Activated CD8-positive, alpha-beta memory T cell treated with anti-CD3 and anti-CD28 coated beads, Interleukin-2, amount 10 ng/mL, durations not matched to agents 7 days and 5 days (primary cell): ENCODE measurements at regions not wholly inside any gene's neighbourhood (a gene's known extent, or its start where the extent isn't known, plus 50 kb on each side); places are given as distances from the start of the nearest gene placed in this dataset.
"Not testable (repeated sequence)": the region's sequence is repeated elsewhere in the genome, so short reads cannot be mapped to it uniquely, and the experiment has no call there.

Source experiments
- ATAC-seq: fragments of 150-1000 bp; cut with Tn5 transposase; one replicate; pipeline ENCODE4 v1.10.0; 2021; ENCODE audit warnings: moderate library complexity
- CTCF ChIA-PET: fragments of 350-600 bp; sonication (Branson Sonifier 250); formaldehyde crosslinking; loops from one replicate; lab custom pipeline; 2021; ENCODE audit warnings: antibody characterized with exemption; lab: Charles Lee
- DNase-seq: peaks from one replicate; pipeline ENCODE4 v3.0.0-alpha.2; 2020
- H3K27ac Mint-ChIP-seq: one replicate; pipeline ENCODE4 v1.8.0; 2021; ENCODE audit warnings: mild to moderate bottlenecking, mixed read lengths
- H3K27me3 Mint-ChIP-seq: one replicate; pipeline ENCODE4 v1.8.0; 2021; ENCODE audit warnings: mixed read lengths
- H3K36me3 Mint-ChIP-seq: one replicate; pipeline ENCODE4 v1.8.0; 2021; ENCODE audit warnings: mild to moderate bottlenecking, mixed read lengths
- H3K4me1 Mint-ChIP-seq: one replicate; pipeline ENCODE4 v1.8.0; 2021; ENCODE audit warnings: mixed read lengths
- H3K4me3 Mint-ChIP-seq: one replicate; pipeline ENCODE4 v1.8.0; 2021; ENCODE audit warnings: mild to moderate bottlenecking, moderate library complexity, mixed read lengths
- H3K9me3 Mint-ChIP-seq: one replicate; pipeline ENCODE4 v1.8.0; 2022; ENCODE audit warnings: low read depth, mixed read lengths

DNA sequence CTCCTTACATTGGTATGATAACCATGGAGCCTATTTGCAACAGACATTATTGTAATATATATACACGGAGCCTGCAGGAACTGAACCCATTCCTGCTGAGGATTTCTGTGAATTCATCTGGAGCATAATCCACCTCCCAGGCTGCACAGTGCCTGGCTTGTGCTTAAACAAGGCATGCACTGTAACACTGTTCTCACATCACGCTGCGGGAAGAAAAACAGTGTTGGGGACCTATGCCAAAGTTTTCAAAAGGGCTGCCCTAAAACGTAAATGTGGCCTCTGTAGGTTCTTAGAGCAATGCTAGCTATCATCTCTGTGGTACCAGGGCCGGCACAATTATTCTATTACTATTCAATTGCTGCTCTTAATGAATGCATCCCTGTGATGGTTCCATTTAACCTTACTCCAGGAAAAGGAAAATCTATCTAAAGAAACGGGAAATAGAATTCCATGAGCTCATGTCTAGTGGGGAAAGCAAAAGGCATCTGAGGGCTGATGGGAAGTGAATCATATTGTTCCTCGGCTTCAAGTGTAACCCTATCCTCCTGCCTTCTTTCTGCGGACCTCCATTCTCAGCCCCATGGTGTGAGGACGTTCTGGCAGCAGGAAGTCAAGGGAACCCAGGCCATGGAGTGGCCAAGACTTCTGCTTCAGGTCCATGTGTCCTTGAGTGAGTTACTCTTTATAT, 525.5 kb downstream of the SOX6 start:
- ATAC-seq (no peak), DNase-seq (no peak)
- Mint-ChIP-seq H3K4me3 (no peak overlapping the region), H3K27ac (no peak overlapping the region), H3K36me3 (no peaks in the 10 kb centered on the region), H3K4me1 (no peaks in the 10 kb centered on the region), H3K27me3 (no peaks in the 10 kb centered on the region), H3K9me3 (no peaks in the 10 kb centered on the region)
- CTCF ChIA-PET, result no interaction called here

GRCh38 chr11:15835788-15836411, 520.4 kb downstream of the SOX6 start:
- no peaks in the 10 kb centered on the region for H3K36me3 Mint-ChIP-seq
- H3K4me3 Mint-ChIP-seq, result no peak overlapping the region
- ATAC-seq, result no peak
- DNase-seq, result no peak
- H3K4me1 Mint-ChIP-seq, result no peaks in the 10 kb centered on the region
- H3K27ac Mint-ChIP-seq, result no peak overlapping the region
- H3K9me3 Mint-ChIP-seq, result peaks cover 3% of the 10 kb centered on the region
- no peaks in the 10 kb centered on the region for H3K27me3 Mint-ChIP-seq
- CTCF ChIA-PET, result no interaction called here

DNA sequence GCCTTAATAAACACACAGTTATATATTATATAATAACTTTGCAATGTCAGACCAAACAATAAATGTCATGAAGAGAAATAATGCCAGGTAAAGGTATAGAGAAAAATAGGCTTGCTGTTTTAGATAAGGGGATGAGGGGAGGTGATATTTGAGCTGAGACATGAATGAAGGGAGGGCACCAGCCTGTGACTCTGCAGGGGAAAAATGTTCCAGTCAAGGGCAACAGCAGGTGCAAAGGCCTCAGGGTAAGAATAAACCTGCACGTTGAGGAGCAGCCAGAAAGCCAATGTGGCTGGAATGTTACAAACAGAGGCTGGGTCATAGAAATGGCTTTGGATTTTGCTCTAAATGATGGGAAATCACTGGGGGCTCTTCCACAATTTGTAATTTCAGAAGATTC, 519.6 kb downstream of the SOX6 start:
- H3K4me1 Mint-ChIP-seq, result no peaks in the 10 kb centered on the region
- ATAC-seq (no peak), DNase-seq (no peak)
- no peaks in the 10 kb centered on the region for H3K27me3 Mint-ChIP-seq
- H3K36me3 Mint-ChIP-seq, result no peaks in the 10 kb centered on the region
- H3K27ac Mint-ChIP-seq, result no peak overlapping the region
- no peak overlapping the region for H3K4me3 Mint-ChIP-seq
- CTCF ChIA-PET, result no interaction called here
- peaks cover 3% of the 10 kb centered on the region for H3K9me3 Mint-ChIP-seq

DNA sequence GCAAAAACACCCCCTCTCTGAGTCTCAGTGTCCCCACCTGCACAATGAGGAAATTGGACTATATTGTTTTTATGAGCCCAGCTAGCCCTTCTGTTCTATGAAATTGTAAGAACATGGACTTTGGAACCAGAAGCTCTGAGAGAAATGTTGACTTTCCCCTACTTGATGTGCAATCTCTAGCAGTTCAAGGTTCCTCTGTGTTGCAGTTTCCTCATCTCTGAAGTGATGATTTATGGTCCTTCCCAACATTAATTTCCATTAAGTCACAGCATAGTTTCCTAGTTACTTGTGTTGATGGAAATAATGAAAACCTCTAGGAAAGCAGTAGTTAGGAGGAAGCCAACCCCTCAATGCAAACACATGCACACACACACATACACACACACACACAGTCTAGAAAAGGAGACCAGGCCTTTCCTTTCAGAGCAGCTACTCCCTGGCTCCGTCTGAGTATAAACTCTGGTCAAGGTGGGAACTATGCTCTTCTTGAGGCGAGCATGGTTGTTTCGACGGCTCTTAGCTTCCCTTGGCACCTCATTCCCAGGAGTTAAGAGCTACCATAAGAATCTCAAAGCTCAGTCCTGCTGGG, 518.4 kb downstream of the SOX6 start:
- ATAC-seq, result no peak
- H3K27ac Mint-ChIP-seq, result no peak overlapping the region
- H3K4me1 Mint-ChIP-seq, result no peaks in the 10 kb centered on the region
- H3K9me3 Mint-ChIP-seq, result peaks cover 3% of the 10 kb centered on the region
- no peak for DNase-seq
- no peaks in the 10 kb centered on the region for H3K36me3 Mint-ChIP-seq
- H3K4me3 Mint-ChIP-seq, result no peak overlapping the region
- CTCF ChIA-PET, result no interaction called here
- no peaks in the 10 kb centered on the region for H3K27me3 Mint-ChIP-seq

- H3K36me3 Mint-ChIP-seq, result no peaks in the 10 kb centered on the region
- H3K27me3 Mint-ChIP-seq, result no peaks in the 10 kb centered on the region
- H3K9me3 Mint-ChIP-seq, result peaks cover 3% of the 10 kb centered on the region
- ATAC-seq, result no peak
- no peak for DNase-seq
- H3K27ac Mint-ChIP-seq, result no peak overlapping the region
- no peaks in the 10 kb centered on the region for H3K4me1 Mint-ChIP-seq
- CTCF ChIA-PET, result no interaction called here
- no peak overlapping the region for H3K4me3 Mint-ChIP-seq
These were observed 517.3 kb downstream of the SOX6 start for GRCh38 chr11:15839061-15839460.

- no peaks in the 10 kb centered on the region for H3K4me1 Mint-ChIP-seq
- H3K27ac Mint-ChIP-seq, result no peak overlapping the region
- no peaks in the 10 kb centered on the region for H3K27me3 Mint-ChIP-seq
- CTCF ChIA-PET, result no interaction called here
- H3K36me3 Mint-ChIP-seq, result no peaks in the 10 kb centered on the region
- ATAC-seq (no peak), DNase-seq (no peak)
- peaks cover 3% of the 10 kb centered on the region for H3K9me3 Mint-ChIP-seq
- H3K4me3 Mint-ChIP-seq, result no peak overlapping the region
These were observed 515.4 kb downstream of the SOX6 start for GRCh38 chr11:15840966-15841365.

DNA sequence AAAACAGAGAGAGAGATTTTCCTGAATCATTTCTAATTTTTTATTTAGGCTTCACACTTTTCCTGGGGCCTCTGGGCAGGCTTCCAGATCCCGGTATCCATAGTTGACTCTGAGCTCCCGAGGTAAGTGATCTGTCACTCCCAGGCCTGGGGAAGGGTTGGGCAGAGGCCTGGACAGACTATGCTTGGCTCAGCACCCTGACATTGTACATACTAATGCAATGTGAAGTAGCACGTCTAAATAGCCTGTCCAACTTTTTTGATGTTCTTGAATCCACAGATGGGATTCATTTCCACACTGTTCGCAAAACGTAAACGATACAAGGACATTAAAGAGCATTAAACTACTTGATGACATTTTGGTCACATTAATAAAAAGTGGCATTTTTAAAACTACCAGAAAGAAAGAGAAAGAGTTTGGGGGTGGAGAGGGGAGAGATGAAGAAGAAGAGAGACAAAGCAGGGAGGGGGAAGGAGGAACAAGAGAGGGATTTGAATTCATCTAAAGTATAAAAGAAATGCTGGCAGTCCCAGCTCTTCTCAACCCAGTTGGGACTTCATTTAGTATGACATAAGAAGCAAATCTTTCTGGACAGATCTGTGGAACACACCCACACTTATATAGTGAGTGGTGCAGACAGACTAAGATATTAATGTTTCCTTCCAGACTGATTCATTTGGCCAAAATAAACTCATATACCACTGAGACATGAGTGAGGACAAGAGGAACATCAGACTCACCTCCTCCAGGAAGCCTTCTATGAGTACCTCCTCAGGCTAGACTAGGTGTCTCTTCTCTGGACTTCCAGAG, 514.2 kb downstream of the SOX6 start:
- CTCF ChIA-PET, result no interaction called here
- H3K9me3 Mint-ChIP-seq, result peaks cover 3% of the 10 kb centered on the region
- H3K27me3 Mint-ChIP-seq, result no peaks in the 10 kb centered on the region
- no peak overlapping the region for H3K27ac Mint-ChIP-seq
- H3K4me1 Mint-ChIP-seq, result no peaks in the 10 kb centered on the region
- no peak overlapping the region for H3K4me3 Mint-ChIP-seq
- ATAC-seq (no peak), DNase-seq (no peak)
- H3K36me3 Mint-ChIP-seq, result no peaks in the 10 kb centered on the region

DNA sequence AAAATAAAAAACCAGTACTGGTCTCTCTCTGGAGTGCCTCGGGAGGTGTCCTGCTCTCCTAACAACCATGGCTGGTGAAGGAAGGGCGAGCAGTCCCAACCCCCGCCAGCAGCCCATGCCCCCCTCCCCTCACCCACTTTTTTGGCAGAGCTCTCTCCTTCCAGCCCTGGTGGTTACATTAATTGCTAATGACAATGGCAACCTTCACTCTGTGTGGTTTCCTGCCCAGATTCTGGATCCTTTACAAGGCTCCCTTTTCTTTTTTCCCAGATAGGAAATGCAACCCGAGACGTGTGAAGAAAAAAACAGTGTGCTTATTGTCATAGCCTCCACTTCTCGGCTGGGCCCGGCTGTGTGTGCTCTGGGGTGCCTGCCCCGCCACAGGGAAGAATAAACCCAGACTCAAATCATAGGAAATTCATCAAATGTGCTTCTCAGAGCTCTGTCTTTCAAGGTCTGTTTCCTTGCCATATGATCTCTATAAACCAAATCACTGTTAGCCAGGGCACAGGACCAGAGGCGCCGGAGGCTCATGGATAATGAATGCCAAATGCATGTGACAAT, 513.0 kb downstream of the SOX6 start:
- CTCF ChIA-PET, result no interaction called here
- H3K9me3 Mint-ChIP-seq, result peaks cover 3% of the 10 kb centered on the region
- ATAC-seq (no peak), DNase-seq (no peak)
- no peaks in the 10 kb centered on the region for H3K4me1 Mint-ChIP-seq
- H3K4me3 Mint-ChIP-seq, result no peak overlapping the region
- no peaks in the 10 kb centered on the region for H3K36me3 Mint-ChIP-seq
- H3K27ac Mint-ChIP-seq, result no peak overlapping the region
- no peaks in the 10 kb centered on the region for H3K27me3 Mint-ChIP-seq

- CTCF ChIA-PET, result no interaction called here
- Mint-ChIP-seq H3K4me1 (no peaks in the 10 kb centered on the region), H3K4me3 (no peak overlapping the region), H3K27ac (no peak overlapping the region), H3K9me3 (no peaks in the 10 kb centered on the region), H3K27me3 (no peaks in the 10 kb centered on the region), H3K36me3 (no peaks in the 10 kb centered on the region)
- DNase-seq (no peak), ATAC-seq (no peak)
These were observed 511.1 kb downstream of the SOX6 start for GRCh38 chr11:15845261-15845660.

- no peak for ATAC-seq
- H3K27ac Mint-ChIP-seq, result no peak overlapping the region
- H3K9me3 Mint-ChIP-seq, result no peaks in the 10 kb centered on the region
- H3K4me3 Mint-ChIP-seq, result no peak overlapping the region
- DNase-seq, result no peak
- no peaks in the 10 kb centered on the region for H3K27me3 Mint-ChIP-seq
- no peaks in the 10 kb centered on the region for H3K36me3 Mint-ChIP-seq
- CTCF ChIA-PET, result no interaction called here
- H3K4me1 Mint-ChIP-seq, result no peaks in the 10 kb centered on the region
These were observed 507.6 kb downstream of the SOX6 start for GRCh38 chr11:15848631-15849168.

DNA sequence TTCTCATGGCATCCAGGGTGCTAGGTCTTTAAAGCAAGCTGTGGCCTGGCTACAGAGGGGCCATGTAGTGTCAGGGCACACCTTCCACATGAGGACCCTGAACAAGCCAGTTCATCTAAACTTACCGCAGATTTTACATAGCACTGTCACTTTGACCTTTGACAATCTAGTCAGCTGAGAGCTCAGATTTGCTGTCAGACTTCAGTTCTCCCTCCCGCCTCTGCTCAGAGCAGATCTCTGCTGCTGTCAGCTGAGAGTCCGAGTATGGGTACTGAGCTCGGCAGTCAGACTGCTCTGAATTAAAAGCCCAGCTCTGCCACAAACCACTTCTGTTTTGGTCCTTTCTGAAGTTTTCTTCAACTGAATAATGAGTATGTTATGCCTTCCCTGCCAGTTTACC, 507.1 kb downstream of the SOX6 start:
- Mint-ChIP-seq H3K4me1 (no peaks in the 10 kb centered on the region), H3K9me3 (no peaks in the 10 kb centered on the region), H3K36me3 (no peaks in the 10 kb centered on the region), H3K27me3 (no peaks in the 10 kb centered on the region), H3K27ac (no peak overlapping the region), H3K4me3 (no peak overlapping the region)
- ATAC-seq, result no peak
- no peak for DNase-seq
- CTCF ChIA-PET, result no interaction called here

- ATAC-seq, H3K27me3 Mint-ChIP-seq, H3K9me3 Mint-ChIP-seq, H3K4me1 Mint-ChIP-seq, H3K4me3 Mint-ChIP-seq, DNase-seq, H3K27ac Mint-ChIP-seq, H3K36me3 Mint-ChIP-seq, CTCF ChIA-PET: not testable (repeated sequence)
These were observed 506.0 kb downstream of the SOX6 start for GRCh38 chr11:15850335-15850734.

GRCh38 chr11:15851051-15851498, 505.3 kb downstream of the SOX6 start:
- Mint-ChIP-seq H3K27ac (no peak overlapping the region), H3K9me3 (no peaks in the 10 kb centered on the region), H3K36me3 (no peaks in the 10 kb centered on the region), H3K4me3 (no peak overlapping the region), H3K27me3 (no peaks in the 10 kb centered on the region), H3K4me1 (no peaks in the 10 kb centered on the region)
- ATAC-seq (no peak), DNase-seq (no peak)
- CTCF ChIA-PET, result no interaction called here
